Stimulated activated CD4-positive, alpha-beta T cell treated with anti-CD3 and anti-CD28 coated beads, TNF-alpha, amount 100 ng/mL, for 4 hours (primary cell): ENCODE measurements at regions not wholly inside any gene's neighbourhood (a gene's known extent, or its start where the extent isn't known, plus 50 kb on each side); places are given as distances from the start of the nearest gene placed in this dataset.

Source experiments
- DNase-seq, 3 experiments: peaks; one replicate each; pipeline ENCODE4 v3.0.0-alpha.2; 2020; ENCODE audit warnings: low read depth in 3 of 3

GRCh38 chr9:129359916-129360536, 182.0 kb upstream of the IER5L start:
- DNase-seq = no peak

GRCh38 chr9:129359162-129359811, 181.2 kb upstream of the IER5L start:
- DNase-seq = no peak

- DNase-seq = no peak
Observed at GRCh38 chr9:129358621-129359154, 180.6 kb upstream of the IER5L start.

- no peak for DNase-seq
Observed at GRCh38 chr9:129357773-129358245, 179.7 kb upstream of the IER5L start.

- no peak for DNase-seq
Observed at GRCh38 chr9:129356871-129357772, 179.1 kb upstream of the IER5L start.

GRCh38 chr9:129355631-129356030, 177.6 kb upstream of the IER5L start:
- no peak for DNase-seq

- no peak for DNase-seq
Observed at GRCh38 chr9:129354498-129354897, 176.4 kb upstream of the IER5L start.

- no peak for DNase-seq
Observed at GRCh38 chr9:129353697-129354336, 175.8 kb upstream of the IER5L start.

- DNase-seq = no peak
Observed at GRCh38 chr9:129352146-129352865, 174.2 kb upstream of the IER5L start.

GRCh38 chr9:129351642-129352145, 173.6 kb upstream of the IER5L start:
- DNase-seq = no peak

GRCh38 chr9:129351058-129351641, 173.1 kb upstream of the IER5L start:
- no peak for DNase-seq

GRCh38 chr9:129350143-129350935, 172.3 kb upstream of the IER5L start:
- DNase-seq = no peak

GRCh38 chr9:129349665-129349947, 171.5 kb upstream of the IER5L start:
- no peak for DNase-seq

GRCh38 chr9:129348890-129349664, 171.0 kb upstream of the IER5L start:
- DNase-seq = no peak

- no peak for DNase-seq
Observed at GRCh38 chr9:129347316-129348120, 169.5 kb upstream of the IER5L start.

- no peak for DNase-seq
Observed at GRCh38 chr9:129346046-129346445, 168.0 kb upstream of the IER5L start.

GRCh38 chr9:129344641-129345495, 166.8 kb upstream of the IER5L start:
- DNase-seq = no peak
